ENCODE measurements at regions not wholly inside any gene's neighbourhood (a gene's known extent, or its start where the extent isn't known, plus 50 kb on each side); places are given as distances from the start of the nearest gene placed in this dataset.

- TF ChIP-seq USF2 (IDR thresholded peaks at IDR 0.05; ENCODE audit: low read length): no peak
These were observed 237.1 kb upstream of the POU3F3 start (continued) for GRCh38 chr2:104616856-104617255.

Data from H1 (cell line).